Ovary (tissue), 3 donors: ENCODE measurements at regions not wholly inside any gene's neighbourhood (a gene's known extent, or its start where the extent isn't known, plus 50 kb on each side); places are given as distances from the start of the nearest gene placed in this dataset.

ENCODE experiments used
- EP300 ChIP-seq: sonication (generic); formaldehyde crosslinking; IDR thresholded peaks from one replicate; pipeline ENCODE4 v1.6.1; 2017; ENCODE audit warnings: antibody characterized with exemption
- POLR2A ChIP-seq: fragments of 450-650 bp; IDR thresholded peaks from one replicate; pipeline ENCODE4 v1.6.1; 2017; ENCODE audit warnings: antibody characterized with exemption, mild to moderate bottlenecking, moderate library complexity
- TF ChIP-seq, protein P1 (sequence below), 3 donors: fragments of 450-650 bp in 2 of 3; fragments of 200-600 bp in 1 of 3; IDR thresholded peaks; one replicate each; pipeline versions ENCODE4 v1.5.1 to v1.8.0; 2016 to 2022; ENCODE audit warnings: antibody characterized with exemption in 3 of 3, mild to moderate bottlenecking in 1 of 3
- donor health status: DM: no; HTN: no; CAD: no.

DNA sequence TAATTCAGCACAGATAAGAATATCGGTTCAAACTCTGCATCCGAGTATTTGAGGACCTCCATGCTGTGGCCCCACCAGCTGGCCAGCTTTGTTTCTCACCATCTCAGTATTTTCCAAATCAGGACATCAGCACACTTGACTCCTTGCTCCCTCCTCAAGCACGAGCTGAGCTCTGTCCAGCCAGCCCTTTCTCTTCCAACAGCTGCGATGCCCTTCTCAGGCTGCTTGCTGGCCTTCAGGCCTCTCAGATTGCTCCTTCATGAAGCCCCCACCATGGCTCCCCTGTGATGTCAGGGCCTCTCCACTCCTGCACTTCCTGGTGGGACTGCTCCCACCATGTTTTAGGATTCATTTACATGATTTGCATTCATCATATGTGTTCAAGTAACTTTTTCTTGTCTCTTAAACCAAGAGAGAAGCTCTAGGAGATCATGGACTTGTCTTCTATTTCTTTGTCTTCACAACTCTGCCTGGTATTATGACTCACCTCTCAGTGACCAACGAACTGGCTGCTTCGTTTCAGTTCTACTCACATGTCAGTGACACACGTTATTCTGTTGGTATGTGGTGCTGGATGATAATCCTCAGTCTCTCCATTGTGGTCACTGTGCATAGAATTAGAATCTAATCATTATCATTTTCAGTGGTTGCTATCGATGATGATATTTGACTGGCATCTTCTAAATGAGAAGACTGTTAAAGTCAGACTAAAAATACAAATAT lies 471.7 kb downstream of the EFNB2 start:
- TF ChIP-seq, protein P1, sequence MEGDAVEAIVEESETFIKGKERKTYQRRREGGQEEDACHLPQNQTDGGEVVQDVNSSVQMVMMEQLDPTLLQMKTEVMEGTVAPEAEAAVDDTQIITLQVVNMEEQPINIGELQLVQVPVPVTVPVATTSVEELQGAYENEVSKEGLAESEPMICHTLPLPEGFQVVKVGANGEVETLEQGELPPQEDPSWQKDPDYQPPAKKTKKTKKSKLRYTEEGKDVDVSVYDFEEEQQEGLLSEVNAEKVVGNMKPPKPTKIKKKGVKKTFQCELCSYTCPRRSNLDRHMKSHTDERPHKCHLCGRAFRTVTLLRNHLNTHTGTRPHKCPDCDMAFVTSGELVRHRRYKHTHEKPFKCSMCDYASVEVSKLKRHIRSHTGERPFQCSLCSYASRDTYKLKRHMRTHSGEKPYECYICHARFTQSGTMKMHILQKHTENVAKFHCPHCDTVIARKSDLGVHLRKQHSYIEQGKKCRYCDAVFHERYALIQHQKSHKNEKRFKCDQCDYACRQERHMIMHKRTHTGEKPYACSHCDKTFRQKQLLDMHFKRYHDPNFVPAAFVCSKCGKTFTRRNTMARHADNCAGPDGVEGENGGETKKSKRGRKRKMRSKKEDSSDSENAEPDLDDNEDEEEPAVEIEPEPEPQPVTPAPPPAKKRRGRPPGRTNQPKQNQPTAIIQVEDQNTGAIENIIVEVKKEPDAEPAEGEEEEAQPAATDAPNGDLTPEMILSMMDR (IDR thresholded peaks at IDR 0.05): no peak
- no peak for TF ChIP-seq POLR2A
- no peak for TF ChIP-seq EP300
